ENCODE measurements at regions not wholly inside any gene's neighbourhood (a gene's known extent, or its start where the extent isn't known, plus 50 kb on each side); places are given as distances from the start of the nearest gene placed in this dataset.
A peak's percentile ranks its signal among the peaks of the same experiment; 100 is the strongest.
"Not testable (repeated sequence)": the region's sequence is repeated elsewhere in the genome, so short reads cannot be mapped to it uniquely, and the experiment has no call there.

GRCh38 chr7:32221736-32222135 lies 151.5 kb upstream of the PDE1C start:
- no peak for DNase-seq

- DNase-seq: no peak
Observed at GRCh38 chr7:32221056-32221455, 150.8 kb upstream of the PDE1C start.

- not testable (repeated sequence) for DNase-seq
Observed at GRCh38 chr7:32219831-32220230, 149.6 kb upstream of the PDE1C start.

- DNase-seq: no peak
Observed at GRCh38 chr7:32219416-32219815, 149.2 kb upstream of the PDE1C start.

- peak; percentile 48 for DNase-seq
Observed at GRCh38 chr7:32218741-32219288, 148.6 kb upstream of the PDE1C start.

- no peak for DNase-seq
Observed at GRCh38 chr7:32218154-32218467, 147.9 kb upstream of the PDE1C start.

GRCh38 chr7:32217341-32218153 lies 147.3 kb upstream of the PDE1C start:
- DNase-seq: no peak

GRCh38 chr7:32216759-32217158 lies 146.6 kb upstream of the PDE1C start:
- no peak for DNase-seq

GRCh38 chr7:32215697-32216096 lies 145.5 kb upstream of the PDE1C start:
- DNase-seq: no peak

- no peak for DNase-seq
Observed at GRCh38 chr7:32214913-32215312, 144.7 kb upstream of the PDE1C start.

GRCh38 chr7:32212321-32212720 lies 142.1 kb upstream of the PDE1C start:
- DNase-seq: no peak

- DNase-seq: no peak
Observed at GRCh38 chr7:32206987-32207386, 136.8 kb upstream of the PDE1C start.

GRCh38 chr7:32206488-32206887 lies 136.3 kb upstream of the PDE1C start:
- no peak for DNase-seq

GRCh38 chr7:32205298-32205824 lies 135.2 kb upstream of the PDE1C start:
- not testable (repeated sequence) for DNase-seq

GRCh38 chr7:32204361-32205018 lies 134.3 kb upstream of the PDE1C start:
- peak; percentile 87 for DNase-seq

GRCh38 chr7:32200646-32201045 lies 130.4 kb upstream of the PDE1C start:
- peak; percentile 83 for DNase-seq

- DNase-seq: no peak
Observed at GRCh38 chr7:32194537-32194936, 124.3 kb upstream of the PDE1C start.

- DNase-seq: no peak
Observed at GRCh38 chr7:32191305-32191704, 121.1 kb upstream of the PDE1C start.

GRCh38 chr7:32179567-32179966 lies 109.4 kb upstream of the PDE1C start:
- DNase-seq: no peak

- no peak for DNase-seq
Observed at GRCh38 chr7:32178677-32179366, 108.6 kb upstream of the PDE1C start.

- no peak for DNase-seq
Observed at GRCh38 chr7:32177232-32177631, 107.0 kb upstream of the PDE1C start.

GRCh38 chr7:32175099-32175498 lies 104.9 kb upstream of the PDE1C start:
- DNase-seq: no peak

- DNase-seq: no peak
Observed at GRCh38 chr7:32171248-32171647, 101.0 kb upstream of the PDE1C start.

GRCh38 chr7:32170838-32171237 lies 100.6 kb upstream of the PDE1C start:
- no peak for DNase-seq

Measured in DMS 273 treated with DMSO at 0.1 percent for 48 hours (cell line).